ENCODE measurements at regions not wholly inside any gene's neighbourhood (a gene's known extent, or its start where the extent isn't known, plus 50 kb on each side); places are given as distances from the start of the nearest gene placed in this dataset.

- TF ChIP-seq CTCF (IDR thresholded peaks at IDR 0.05; ENCODE audit: low read depth, low read length), result no peak
- no peak for TF ChIP-seq EZH2phosphoT487 (IDR thresholded peaks at IDR 0.05; ENCODE audit: low read depth)
Observed at GRCh38 chr13:84684804-84685203, 802.5 kb upstream of the SLITRK1 start.
